Caco-2 (cell line): ENCODE measurements at regions not wholly inside any gene's neighbourhood (a gene's known extent, or its start where the extent isn't known, plus 50 kb on each side); places are given as distances from the start of the nearest gene placed in this dataset.

Experiments
- BruUV-seq: library from RNA; stranded (reverse); fragments of 400-500 nt; replicated peaks from 2 replicates; lab custom pipeline; 2021; lab: Mats Ljungman, UMichigan
- CTCF ChIA-PET: fragments of 300-600 bp; sonication (Branson Sonifier 250); formaldehyde crosslinking; loops from one replicate; lab custom pipeline; 2022; ENCODE audit warnings: antibody characterized with exemption; lab: Charles Lee
- POLR2A ChIA-PET: fragments of 300-600 bp; sonication (Branson Sonifier 250); formaldehyde crosslinking; loops from one replicate; lab custom pipeline; 2022; ENCODE audit warnings: antibody characterized with exemption; lab: Charles Lee
- DNase-seq, 2 experiments: peaks; one replicate each; pipeline versions ENCODE4 v3.0.0 to v3.0.0-alpha.2; 2020 to 2022
- H3K27me3 ChIP-seq: replicated peaks from 2 replicates; pipeline ENCODE4 v1.6.0; 2011; ENCODE audit warnings: low read length; ENCODE audit not compliant: control insufficient read depth, insufficient read depth
- H3K36me3 ChIP-seq: 2 replicates; pipeline ENCODE4 v1.5.1; 2011; ENCODE audit warnings: low read length; ENCODE audit not compliant: control insufficient read depth, insufficient read depth
- H3K4me1 ChIP-seq: fragments of 250-450 bp; sonication (Bioruptor Pico); 2 replicates; pipeline ENCODE4 v1.5.1; 2020; ENCODE audit warnings: mild to moderate bottlenecking
- H3K4me3 ChIP-seq: 2 replicates; pipeline ENCODE4 v1.5.1; 2011; ENCODE audit warnings: low read depth, mild to moderate bottlenecking, control low read depth, low read length
- H3K9me3 ChIP-seq: fragments of 250-450 bp; sonication (Bioruptor Pico); 2 replicates; pipeline ENCODE4 v1.5.1; 2020; ENCODE audit warnings: mild to moderate bottlenecking, moderate library complexity
- H3K27ac Mint-ChIP-seq: one replicate; pipeline ENCODE4 v1.8.0; 2022; ENCODE audit warnings: mixed read lengths; ENCODE audit not compliant: unreplicated experiment
- H3K27me3 Mint-ChIP-seq: one replicate; pipeline ENCODE4 v1.8.0; 2022; ENCODE audit warnings: mixed read lengths; ENCODE audit not compliant: insufficient read depth, unreplicated experiment
- H3K36me3 Mint-ChIP-seq: one replicate; pipeline ENCODE4 v1.8.0; 2022; ENCODE audit warnings: mild to moderate bottlenecking, mixed read lengths; ENCODE audit not compliant: insufficient read depth, unreplicated experiment
- H3K4me1 Mint-ChIP-seq: one replicate; pipeline ENCODE4 v1.8.0; 2022; ENCODE audit warnings: low read depth, mixed read lengths; ENCODE audit not compliant: unreplicated experiment
- H3K4me3 Mint-ChIP-seq: one replicate; pipeline ENCODE4 v1.8.0; 2022; ENCODE audit warnings: mild to moderate bottlenecking, moderate library complexity, mixed read lengths; ENCODE audit not compliant: unreplicated experiment
- H3K9me3 Mint-ChIP-seq: one replicate; pipeline ENCODE4 v1.8.0; 2022; ENCODE audit warnings: mixed read lengths; ENCODE audit not compliant: unreplicated experiment
- CTCF ChIP-seq, 2 experiments: fragments of 200-600 bp in 1 of 2; IDR thresholded peaks; 1 replicate in 1 of 2; 2 replicates in 1 of 2; pipeline versions ENCODE4 v1.5.1 to v1.8.0; 2011 to 2022; ENCODE audit warnings: antibody characterized with exemption in 1 of 2, control low read depth in 1 of 2, inconsistent platforms in 1 of 2, low read depth in 1 of 2, low read length in 1 of 2, mild to moderate bottlenecking in 1 of 2, moderate library complexity in 1 of 2; ENCODE audit not compliant: insufficient read depth in 1 of 2, severe bottlenecking in 1 of 2, unreplicated experiment in 1 of 2
- intact Hi-C: fragments of 100-400 bp; cut with micrococcal nuclease; formaldehyde crosslinking; loops from one replicate; pipeline ENCODE4 v1.10.0; 2022; ENCODE audit not compliant: unreplicated experiment

GRCh38 chr18:22550366-22550765, 132.7 kb upstream of the CTAGE1 start:
- CTCF ChIA-PET: no interaction called here
- Histone ChIP-seq H3K27me3 (no peaks in the 10 kb centered on the region; the same call in 1 of the 2 replicates), H3K9me3 (no peaks in the 10 kb centered on the region), H3K4me1 (no peaks in the 10 kb centered on the region; the same call in none of the 2 replicates), H3K36me3 (no peaks in the 10 kb centered on the region), H3K4me3 (no peak overlapping the region)
- H3K4me1 Mint-ChIP-seq: no peaks in the 10 kb centered on the region
- no peaks in the 10 kb centered on the region for H3K9me3 Mint-ChIP-seq
- no peaks in the 10 kb centered on the region for H3K36me3 Mint-ChIP-seq
- no peak for TF ChIP-seq CTCF (IDR thresholded peaks at IDR 0.05; ENCODE audit: insufficient read depth in 1 of 2, low read depth in 1 of 2, low read length in 1 of 2, severe bottlenecking in 1 of 2, unreplicated experiment in 1 of 2)
- DNase-seq: no peak
- POLR2A ChIA-PET: no interaction called here
- H3K4me3 Mint-ChIP-seq: no peak overlapping the region
- intact Hi-C loops: no loop called here
- no peaks in the 10 kb centered on the region for H3K27me3 Mint-ChIP-seq
- BruUV-seq: no TSS peak
- H3K27ac Mint-ChIP-seq: no peak overlapping the region

GRCh38 chr18:22550861-22551260, 133.1 kb upstream of the CTAGE1 start:
- H3K36me3 ChIP-seq: no peaks in the 10 kb centered on the region
- no TSS peak for BruUV-seq
- Mint-ChIP-seq H3K36me3 (no peaks in the 10 kb centered on the region), H3K27me3 (no peaks in the 10 kb centered on the region), H3K27ac (no peak overlapping the region), H3K9me3 (no peaks in the 10 kb centered on the region), H3K4me1 (no peaks in the 10 kb centered on the region), H3K4me3 (no peak overlapping the region)
- POLR2A ChIA-PET: no interaction called here
- TF ChIP-seq CTCF (IDR thresholded peaks at IDR 0.05; ENCODE audit: insufficient read depth in 1 of 2, low read depth in 1 of 2, low read length in 1 of 2, severe bottlenecking in 1 of 2, unreplicated experiment in 1 of 2): no peak
- H3K4me3 ChIP-seq: no peak overlapping the region
- no peaks in the 10 kb centered on the region for H3K9me3 ChIP-seq
- no peaks in the 10 kb centered on the region; the same call in 1 of the 2 replicates for H3K27me3 ChIP-seq
- CTCF ChIA-PET: no interaction called here
- intact Hi-C loops: no loop called here
- no peaks in the 10 kb centered on the region; the same call in none of the 2 replicates for H3K4me1 ChIP-seq
- DNase-seq: no peak

GRCh38 chr18:22551536-22552151, 133.9 kb upstream of the CTAGE1 start:
- BruUV-seq: no TSS peak
- Histone ChIP-seq H3K4me3 (no peak overlapping the region), H3K4me1 (no peaks in the 10 kb centered on the region; the same call in none of the 2 replicates), H3K36me3 (no peaks in the 10 kb centered on the region), H3K9me3 (no peaks in the 10 kb centered on the region), H3K27me3 (no peaks in the 10 kb centered on the region)
- H3K4me3 Mint-ChIP-seq: no peak overlapping the region
- ChIA-PET CTCF (no interaction called here), POLR2A (no interaction called here)
- H3K4me1 Mint-ChIP-seq: no peaks in the 10 kb centered on the region
- no peaks in the 10 kb centered on the region for H3K9me3 Mint-ChIP-seq
- DNase-seq: no peak
- H3K36me3 Mint-ChIP-seq: no peaks in the 10 kb centered on the region
- intact Hi-C loops: no loop called here
- no peaks in the 10 kb centered on the region for H3K27me3 Mint-ChIP-seq
- no peak overlapping the region for H3K27ac Mint-ChIP-seq
- TF ChIP-seq CTCF (IDR thresholded peaks at IDR 0.05; ENCODE audit: insufficient read depth in 1 of 2, low read depth in 1 of 2, low read length in 1 of 2, severe bottlenecking in 1 of 2, unreplicated experiment in 1 of 2): no peak
